HepG2 (cell line): ENCODE measurements at regions not wholly inside any gene's neighbourhood (a gene's known extent, or its start where the extent isn't known, plus 50 kb on each side); places are given as distances from the start of the nearest gene placed in this dataset.

ENCODE experiments used
- ATAC-seq: fragments of 200-7000 bp; cut with Tn5 transposase; 3 replicates; pipeline ENCODE4 v1.9.1; 2020; ENCODE audit warnings: mild to moderate bottlenecking, moderate library complexity
- BruUV-seq: library from RNA; stranded (reverse); fragments of 400-500 nt; replicated peaks from 2 replicates; lab custom pipeline; 2021; lab: Mats Ljungman, UMichigan
- CTCF ChIA-PET: fragments of 300-600 bp; formaldehyde crosslinking; extraction: SDS; loops from one replicate; lab custom pipeline; 2021; ENCODE audit warnings: low total read pairs, inconsistent platforms, low intra/inter-chr PET ratio; lab: Yijun Ruan, JAX
- POLR2A ChIA-PET: fragments of 350-600 bp; sonication (Branson Sonifier 250); formaldehyde crosslinking; loops from one replicate; lab custom pipeline; 2020; ENCODE audit warnings: antibody characterized with exemption, inconsistent platforms; lab: Yijun Ruan, JAX
- DNase-seq: peaks from one replicate; pipeline ENCODE4 v3.0.0-alpha.2; 2015; ENCODE audit warnings: low spot score
- FAIRE-seq: peaks from 3 replicates; lab custom pipeline; 2011; peaks lifted over from hg19 to GRCh38; lab: Jason Lieb, UNC
- H2AFZ ChIP-seq: one replicate; pipeline ENCODE4 v1.6.1; 2011; ENCODE audit warnings: low read length, inconsistent platforms
- H3K27ac ChIP-seq: fragments of 300-600 bp; 3 replicates; pipeline ENCODE4 v1.8.0; 2011; ENCODE audit warnings: mixed run types, mild to moderate bottlenecking, mixed read lengths, low read length, inconsistent platforms; ENCODE audit not compliant: insufficient read depth; ENCODE audit errors: extremely low read length
- H3K27me3 ChIP-seq, 2 experiments: fragments of 200-600 bp in 1 of 2; 2 replicates in 1 of 2; 3 replicates in 1 of 2; pipeline versions ENCODE4 v1.6.0 to v1.8.0; 2011; ENCODE audit warnings: low read length in 2 of 2, mild to moderate bottlenecking in 2 of 2, moderate library complexity in 2 of 2, inconsistent platforms in 1 of 2; ENCODE audit not compliant: insufficient read depth in 2 of 2, control insufficient read depth in 1 of 2
- H3K36me3 ChIP-seq, 2 experiments: fragments of 200-600 bp in 1 of 2; replicated peaks in 1 of 2; 2 replicates in 1 of 2; 3 replicates in 1 of 2; pipeline versions ENCODE4 v1.5.1 to v1.8.0; 2011; ENCODE audit warnings: low read length in 2 of 2, inconsistent platforms in 1 of 2; ENCODE audit not compliant: insufficient read depth in 2 of 2, control insufficient read depth in 1 of 2
- H3K4me1 ChIP-seq: 2 replicates; pipeline ENCODE4 v1.5.1; 2012; ENCODE audit warnings: low read length, inconsistent platforms; ENCODE audit not compliant: insufficient read depth
- H3K4me2 ChIP-seq: 2 replicates; pipeline ENCODE4 v1.6.0; 2011; ENCODE audit warnings: low read depth, low read length, inconsistent platforms
- H3K4me3 ChIP-seq, 3 experiments: fragments of 200-600 bp in 1 of 3; sonication (generic), shearing (Covaris generic) in 1 of 3; replicated peaks in 1 of 3; 2 replicates each; pipeline ENCODE4 v1.5.1; 2011 to 2016; ENCODE audit warnings: low read length in 3 of 3, inconsistent platforms in 2 of 3, low read depth in 2 of 3, mild to moderate bottlenecking in 2 of 3, control low read depth in 1 of 3, mixed read lengths in 1 of 3; ENCODE audit not compliant: insufficient read depth in 1 of 3
- H3K79me2 ChIP-seq: one replicate; pipeline ENCODE4 v1.6.1; 2011; ENCODE audit warnings: low read length, inconsistent platforms; ENCODE audit not compliant: insufficient read depth
- H3K9ac ChIP-seq: 2 replicates; pipeline ENCODE4 v1.6.0; 2011; ENCODE audit warnings: mild to moderate bottlenecking, low read depth, low read length, inconsistent platforms; ENCODE audit not compliant: insufficient read depth
- H3K9me3 ChIP-seq: 2 replicates; pipeline ENCODE4 v1.5.1; 2012; ENCODE audit warnings: mild to moderate bottlenecking, low read length
- H4K20me1 ChIP-seq: 2 replicates; pipeline ENCODE4 v1.6.0; 2011; ENCODE audit warnings: inconsistent platforms, mild to moderate bottlenecking, low read length, moderate library complexity; ENCODE audit not compliant: insufficient read depth
- ATRX ChIP-seq: sonication (generic); formaldehyde crosslinking; IDR thresholded peaks from 2 replicates; pipeline ENCODE4 v1.4.0; 2020; ENCODE audit warnings: missing genetic modification reagents, borderline replicate concordance
- EP300 ChIP-seq, 3 experiments: sonication (generic) in 1 of 3; formaldehyde crosslinking in 1 of 3; IDR thresholded peaks; 2 replicates each; pipeline versions ENCODE4 v1.5.1 to v1.6.1; 2011 to 2020; ENCODE audit warnings: low read depth in 2 of 3, low read length in 2 of 3, borderline replicate concordance in 1 of 3, improper control_type of control experiment in 1 of 3, mild to moderate bottlenecking in 1 of 3, missing genetic modification reagents in 1 of 3, moderate library complexity in 1 of 3
- FOXJ3 ChIP-seq: sonication (generic); formaldehyde crosslinking; IDR thresholded peaks from 2 replicates; pipeline ENCODE4 v1.4.0; 2020; ENCODE audit warnings: missing genetic modification reagents, mild to moderate bottlenecking, borderline replicate concordance
- HDAC6 ChIP-seq: fragments of 200-600 bp; sonication (generic); IDR thresholded peaks from 2 replicates; pipeline ENCODE4 v1.7.0; 2017; ENCODE audit warnings: mild to moderate bottlenecking, antibody characterized with exemption, low read length, low read depth
- KLF13 ChIP-seq: sonication (generic); formaldehyde crosslinking; IDR thresholded peaks from 2 replicates; pipeline ENCODE4 v1.4.0; 2020; ENCODE audit warnings: mild to moderate bottlenecking, missing genetic modification reagents
- NPAS2 ChIP-seq: sonication (generic); formaldehyde crosslinking; IDR thresholded peaks from 2 replicates; pipeline ENCODE4 v1.8.0; 2022; ENCODE audit warnings: mild to moderate bottlenecking, missing genetic modification reagents, borderline replicate concordance
- SUZ12 ChIP-seq: fragments of 150-350 bp; IDR thresholded peaks from 2 replicates; pipeline ENCODE4 v1.6.1; 2014; ENCODE audit warnings: low read depth, low read length
- TBX2 ChIP-seq: sonication (generic); formaldehyde crosslinking; IDR thresholded peaks from 2 replicates; pipeline ENCODE4 v1.5.0; 2020; ENCODE audit warnings: missing genetic modification reagents, mild to moderate bottlenecking, borderline replicate concordance
- TOE1 ChIP-seq: sonication (generic); formaldehyde crosslinking; IDR thresholded peaks from 2 replicates; pipeline ENCODE4 v1.4.0; 2020; ENCODE audit warnings: mild to moderate bottlenecking, missing genetic modification reagents
- XBP1 ChIP-seq: sonication (generic); formaldehyde crosslinking; IDR thresholded peaks from 2 replicates; pipeline ENCODE4 v1.5.0; 2020; ENCODE audit warnings: missing genetic modification reagents
- ZBTB21 ChIP-seq: sonication (generic); formaldehyde crosslinking; IDR thresholded peaks from 2 replicates; pipeline ENCODE4 v1.4.0; 2020; ENCODE audit warnings: missing genetic modification reagents
- ZNF124 ChIP-seq: sonication (generic); formaldehyde crosslinking; IDR thresholded peaks from 2 replicates; pipeline ENCODE4 v1.4.0; 2020; ENCODE audit warnings: missing genetic modification reagents
- ZNF24 ChIP-seq: fragments of 450-650 bp; IDR thresholded peaks from 2 replicates; pipeline ENCODE4 v1.6.1; 2017; ENCODE audit warnings: antibody characterized with exemption, mild to moderate bottlenecking
- ZNF382 ChIP-seq: sonication (generic); formaldehyde crosslinking; IDR thresholded peaks from 2 replicates; pipeline ENCODE4 v1.5.0; 2020; ENCODE audit warnings: missing genetic modification reagents, mild to moderate bottlenecking, borderline replicate concordance
- ZNF530 ChIP-seq: sonication (generic); formaldehyde crosslinking; IDR thresholded peaks from 2 replicates; pipeline ENCODE4 v1.5.0; 2020; ENCODE audit warnings: low read depth, mild to moderate bottlenecking, missing genetic modification reagents
- ZNF672 ChIP-seq: sonication (generic); formaldehyde crosslinking; IDR thresholded peaks from 2 replicates; pipeline ENCODE4 v1.8.1; 2022; ENCODE audit warnings: missing genetic modification reagents
- ZNF891 ChIP-seq: sonication (generic); formaldehyde crosslinking; IDR thresholded peaks from 2 replicates; pipeline ENCODE4 v1.5.0; 2020; ENCODE audit warnings: mild to moderate bottlenecking, missing genetic modification reagents
- WGBS: methylation state at CpG from one replicate; pipeline ENCODE4 v1.1.6; 2017; ENCODE audit warnings: low lambda C conversion rate; 5-methylcytosine and 5-hydroxymethylcytosine counted together
- in situ Hi-C: cut with HindIII; loops from 2 replicates; pipeline ENCODE4 v1.10.0; 2017; ENCODE audit warnings: low pct_unique_long_range_greater_than_20kb; ENCODE audit not compliant: extremely low pct_ligation_motif_present
- intact Hi-C: fragments of 100-400 bp; cut with micrococcal nuclease; formaldehyde crosslinking; loops from one replicate; pipeline ENCODE4 v1.10.0; 2022; ENCODE audit not compliant: unreplicated experiment
- TF ChIP-seq, protein P1 (sequence below): sonication (generic); formaldehyde crosslinking; IDR thresholded peaks from 2 replicates; pipeline ENCODE4 v1.8.1; 2023; ENCODE audit warnings: mild to moderate bottlenecking, missing genetic modification reagents
- TF ChIP-seq, protein P2 (sequence below): IDR thresholded peaks from 2 replicates; pipeline ENCODE4 v1.6.1; 2018; ENCODE audit warnings: missing genetic modification reagents
- TF ChIP-seq, protein P3 (sequence below), 2 experiments: sonication (generic) in 1 of 2; formaldehyde crosslinking in 1 of 2; IDR thresholded peaks; 2 replicates each; pipeline versions ENCODE4 v1.4.0 to v1.6.1; 2018 to 2020; ENCODE audit warnings: missing genetic modification reagents in 2 of 2, borderline replicate concordance in 1 of 2, low read depth in 1 of 2, mild to moderate bottlenecking in 1 of 2, missing biosample characterization in 1 of 2

DNA sequence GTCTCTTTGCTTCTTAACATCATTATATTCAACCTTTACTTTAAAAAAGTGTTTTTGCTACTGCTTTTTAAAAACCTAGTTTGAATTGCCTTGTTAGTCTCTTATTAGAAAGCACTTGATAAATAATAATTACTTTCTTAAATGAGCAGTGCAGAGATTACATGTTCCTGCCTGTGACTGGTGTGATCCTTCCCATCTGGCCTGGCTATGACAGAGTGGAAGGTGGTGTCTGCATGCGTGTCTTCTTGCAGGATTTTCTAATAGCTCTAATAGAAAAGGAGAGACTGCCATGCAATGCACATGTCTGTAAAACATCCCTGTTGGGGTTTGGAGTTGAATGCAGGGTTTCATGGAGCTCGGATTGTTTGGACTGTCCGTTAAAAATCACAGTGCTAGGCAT lies 425.8 kb upstream of the TPM1 start (continued):
- TF ChIP-seq HDAC6, result no peak
- no peak for TF ChIP-seq TOE1 (CRISPR knock-in tag)
- TF ChIP-seq EP300 (IDR thresholded peaks at IDR 0.05; ENCODE audit: low read depth in 2 of 2, low read length in 2 of 2), result no peak
- TF ChIP-seq EP300 (CRISPR knock-in tag; IDR thresholded peaks at IDR 0.05; ENCODE audit: borderline replicate concordance), result no peak
- TF ChIP-seq SUZ12, result no peak
- TF ChIP-seq, protein P1, sequence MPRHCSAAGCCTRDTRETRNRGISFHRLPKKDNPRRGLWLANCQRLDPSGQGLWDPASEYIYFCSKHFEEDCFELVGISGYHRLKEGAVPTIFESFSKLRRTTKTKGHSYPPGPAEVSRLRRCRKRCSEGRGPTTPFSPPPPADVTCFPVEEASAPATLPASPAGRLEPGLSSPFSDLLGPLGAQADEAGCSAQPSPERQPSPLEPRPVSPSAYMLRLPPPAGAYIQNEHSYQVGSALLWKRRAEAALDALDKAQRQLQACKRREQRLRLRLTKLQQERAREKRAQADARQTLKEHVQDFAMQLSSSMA (CRISPR knock-in tag), result no peak
- no peak for TF ChIP-seq ZNF124 (CRISPR knock-in tag)
- TF ChIP-seq, protein P2, sequence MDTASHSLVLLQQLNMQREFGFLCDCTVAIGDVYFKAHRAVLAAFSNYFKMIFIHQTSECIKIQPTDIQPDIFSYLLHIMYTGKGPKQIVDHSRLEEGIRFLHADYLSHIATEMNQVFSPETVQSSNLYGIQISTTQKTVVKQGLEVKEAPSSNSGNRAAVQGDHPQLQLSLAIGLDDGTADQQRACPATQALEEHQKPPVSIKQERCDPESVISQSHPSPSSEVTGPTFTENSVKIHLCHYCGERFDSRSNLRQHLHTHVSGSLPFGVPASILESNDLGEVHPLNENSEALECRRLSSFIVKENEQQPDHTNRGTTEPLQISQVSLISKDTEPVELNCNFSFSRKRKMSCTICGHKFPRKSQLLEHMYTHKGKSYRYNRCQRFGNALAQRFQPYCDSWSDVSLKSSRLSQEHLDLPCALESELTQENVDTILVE (CRISPR knock-in tag), result no peak
- TF ChIP-seq TBX2 (CRISPR knock-in tag), result no peak
- TF ChIP-seq ZBTB21 (CRISPR knock-in tag), result no peak
- no peak for TF ChIP-seq ZNF891 (CRISPR knock-in tag)
- no peak for TF ChIP-seq FOXJ3

DNA sequence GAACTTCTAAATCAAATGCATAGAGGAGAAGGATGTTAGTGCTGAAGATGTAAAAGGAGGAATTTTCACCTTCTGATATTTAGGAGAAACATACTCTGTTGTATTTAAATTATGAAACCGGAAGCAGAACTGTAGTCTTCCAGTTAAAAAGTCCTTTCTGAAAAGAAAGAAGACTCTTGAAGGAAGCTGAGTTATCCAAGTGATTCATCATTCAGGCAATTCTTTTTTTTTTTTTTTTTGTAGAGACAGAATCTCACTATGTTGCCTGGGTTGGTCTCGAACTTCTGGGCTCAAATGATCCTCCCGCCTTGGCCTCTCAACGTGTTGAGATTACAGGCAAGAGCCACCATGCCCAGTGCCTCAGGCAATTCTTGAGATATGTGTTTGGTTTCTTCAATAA lies 424.8 kb upstream of the TPM1 start:
- in situ Hi-C loops, result no loop called here
- TF ChIP-seq ZNF672 (CRISPR knock-in tag) (no peak), XBP1 (CRISPR knock-in tag) (no peak), ZNF530 (CRISPR knock-in tag) (no peak), TBX2 (CRISPR knock-in tag) (no peak), NPAS2 (no peak), ZNF382 (CRISPR knock-in tag) (no peak), ZNF24 (no peak), KLF13 (CRISPR knock-in tag) (no peak), ATRX (no peak)
- TF ChIP-seq, protein P3, sequence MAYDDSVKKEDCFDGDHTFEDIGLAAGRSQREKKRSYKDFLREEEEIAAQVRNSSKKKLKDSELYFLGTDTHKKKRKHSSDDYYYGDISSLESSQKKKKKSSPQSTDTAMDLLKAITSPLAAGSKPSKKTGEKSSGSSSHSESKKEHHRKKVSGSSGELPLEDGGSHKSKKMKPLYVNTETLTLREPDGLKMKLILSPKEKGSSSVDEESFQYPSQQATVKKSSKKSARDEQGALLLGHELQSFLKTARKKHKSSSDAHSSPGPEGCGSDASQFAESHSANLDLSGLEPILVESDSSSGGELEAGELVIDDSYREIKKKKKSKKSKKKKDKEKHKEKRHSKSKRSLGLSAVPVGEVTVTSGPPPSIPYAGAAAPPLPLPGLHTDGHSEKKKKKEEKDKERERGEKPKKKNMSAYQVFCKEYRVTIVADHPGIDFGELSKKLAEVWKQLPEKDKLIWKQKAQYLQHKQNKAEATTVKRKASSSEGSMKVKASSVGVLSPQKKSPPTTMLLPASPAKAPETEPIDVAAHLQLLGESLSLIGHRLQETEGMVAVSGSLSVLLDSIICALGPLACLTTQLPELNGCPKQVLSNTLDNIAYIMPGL (CRISPR knock-in tag; IDR thresholded peaks at IDR 0.05; ENCODE audit: borderline replicate concordance in 1 of 2, low read depth in 1 of 2), result no peak

More for the DNA sequence above, 424.8 kb upstream of the TPM1 start:
- FAIRE-seq, result no peak
- no peak overlapping the region for H3K27ac ChIP-seq
- no peak overlapping the region for H2AFZ ChIP-seq
- POLR2A ChIA-PET, result no interaction called here
- no TSS peak for BruUV-seq
- H3K9me3 ChIP-seq, result no peaks in the 10 kb centered on the region
- DNase-seq, result no peak
- 90% methylated on average over 4 of the region's 4 CpGs for WGBS
- H3K4me2 ChIP-seq, result no peak overlapping the region
- no peaks in the 10 kb centered on the region for H3K27me3 ChIP-seq
- CTCF ChIA-PET, result no interaction called here
- H3K79me2 ChIP-seq, result no peaks in the 10 kb centered on the region
- no peak overlapping the region for H3K4me3 ChIP-seq
- H3K36me3 ChIP-seq, result no peaks in the 10 kb centered on the region
- no peaks in the 10 kb centered on the region for H4K20me1 ChIP-seq
- H3K9ac ChIP-seq, result no peak overlapping the region
- no peak for ATAC-seq
- H3K4me1 ChIP-seq, result no peaks in the 10 kb centered on the region
- intact Hi-C loops, result no loop called here
